ENCODE measurements at regions not wholly inside any gene's neighbourhood (a gene's known extent, or its start where the extent isn't known, plus 50 kb on each side); places are given as distances from the start of the nearest gene placed in this dataset.

- no peaks in the 10 kb centered on the region for H3K79me2 ChIP-seq (ENCODE audit: control insufficient read depth, insufficient read depth, low read length)
- no peaks in the 10 kb centered on the region for H3K36me3 ChIP-seq (replicated peaks in 1 of 2; ENCODE audit: control extremely low read depth in 1 of 2, control insufficient read depth in 1 of 2, extremely low read depth in 1 of 2, insufficient read depth in 2 of 2, low read length in 1 of 2)
- TF ChIP-seq EZH2 (IDR thresholded peaks at IDR 0.05; ENCODE audit: borderline replicate concordance, insufficient read depth, low read depth, low read length, poor library complexity, severe bottlenecking) (no peak), CTCF (IDR thresholded peaks at IDR 0.05) (no peak)
- intact Hi-C loops (cut with micrococcal nuclease): no loop called here
- no peaks in the 10 kb centered on the region for H4K20me1 ChIP-seq (ENCODE audit: control insufficient read depth, insufficient read depth, low read length, poor library complexity, severe bottlenecking)
- Mint-ChIP-seq H3K4me1 (no peaks in the 10 kb centered on the region), H3K4me3 (no peak overlapping the region), H3K9me3 (ENCODE audit: insufficient read depth) (no peaks in the 10 kb centered on the region), H3K27me3 (peaks cover 46% of the 10 kb centered on the region), H3K27ac (no peak overlapping the region)
- no peaks in the 10 kb centered on the region for H3K9me3 ChIP-seq (ENCODE audit: control extremely low read depth in 1 of 3, control insufficient read depth in 2 of 3, insufficient read depth in 1 of 3, low read length in 2 of 3)
- no peaks in the 10 kb centered on the region for H3K4me1 ChIP-seq (ENCODE audit: control insufficient read depth in 2 of 2, insufficient read depth in 2 of 2, low read length in 2 of 2)
- H3K9ac ChIP-seq (ENCODE audit: low read length): no peak overlapping the region
- POLR2A ChIA-PET: no interaction called here
- ATAC-seq (ENCODE audit: low read depth) (no peak), DNase-seq (no peak)
- no peak overlapping the region for H3K27ac ChIP-seq (ENCODE audit: low read length in 2 of 2)
- H2AFZ ChIP-seq (ENCODE audit: insufficient read depth, low read depth, low read length, poor library complexity, severe bottlenecking): peak overlapping the region; percentile 22
- 31% methylated on average over 3 of the region's 7 CpGs for WGBS (ENCODE audit: insufficient coverage)
- peaks cover 0 to 8% (median 2%) of the 10 kb centered on the region in 4 experiments for H3K27me3 ChIP-seq (replicated peaks in 1 of 4; ENCODE audit: control extremely low read depth in 1 of 4, control insufficient read depth in 3 of 4, insufficient read depth in 4 of 4, low read length in 3 of 4)
- CTCF ChIA-PET: no interaction called here
- H3K4me3 ChIP-seq (ENCODE audit: control extremely low read depth in 1 of 5, extremely low read depth in 1 of 5, insufficient read depth in 1 of 5, low read depth in 2 of 5, low read length in 4 of 5): no peak overlapping the region
- H3K4me2 ChIP-seq (replicated peaks; ENCODE audit: low read depth, low read length, poor library complexity, severe bottlenecking): no peak overlapping the region
Measured at GRCh38 chr10:71128311-71128980, 83.9 kb upstream of the UNC5B start.

GRCh38 chr10:71131096-71131495 lies 81.3 kb upstream of the UNC5B start:
- H3K79me2 ChIP-seq (ENCODE audit: control insufficient read depth, insufficient read depth, low read length): no peaks in the 10 kb centered on the region
- H3K4me3 ChIP-seq (ENCODE audit: control extremely low read depth in 1 of 5, extremely low read depth in 1 of 5, insufficient read depth in 1 of 5, low read depth in 2 of 5, low read length in 4 of 5): no peak overlapping the region
- peaks cover 0 to 12% (median 2%) of the 10 kb centered on the region in 4 experiments for H3K27me3 ChIP-seq (replicated peaks in 1 of 4; ENCODE audit: control extremely low read depth in 1 of 4, control insufficient read depth in 3 of 4, insufficient read depth in 4 of 4, low read length in 3 of 4)
- no peak overlapping the region for H3K9ac ChIP-seq (ENCODE audit: low read length)
- no peaks in the 10 kb centered on the region for H3K4me1 ChIP-seq (ENCODE audit: control insufficient read depth in 2 of 2, insufficient read depth in 2 of 2, low read length in 2 of 2)
- intact Hi-C loops (cut with micrococcal nuclease): no loop called here
- ChIA-PET POLR2A (no interaction called here), CTCF (no interaction called here)
- no peak for TF ChIP-seq CTCF (IDR thresholded peaks at IDR 0.05)
- no peak for TF ChIP-seq EZH2 (IDR thresholded peaks at IDR 0.05; ENCODE audit: borderline replicate concordance, insufficient read depth, low read depth, low read length, poor library complexity, severe bottlenecking)
- no peak overlapping the region for H3K27ac Mint-ChIP-seq
- peaks cover 42% of the 10 kb centered on the region for H3K27me3 Mint-ChIP-seq
- 83% methylated on average over 10 of the region's 10 CpGs for WGBS (ENCODE audit: insufficient coverage)
- H4K20me1 ChIP-seq (ENCODE audit: control insufficient read depth, insufficient read depth, low read length, poor library complexity, severe bottlenecking): no peaks in the 10 kb centered on the region
- no peaks in the 10 kb centered on the region for H3K4me1 Mint-ChIP-seq
- H3K9me3 Mint-ChIP-seq (ENCODE audit: insufficient read depth): no peaks in the 10 kb centered on the region
- DNase-seq (no peak), ATAC-seq (ENCODE audit: low read depth) (no peak)
- H3K27ac ChIP-seq (ENCODE audit: low read length in 2 of 2): no peak overlapping the region
- H3K36me3 ChIP-seq (replicated peaks in 1 of 2; ENCODE audit: control extremely low read depth in 1 of 2, control insufficient read depth in 1 of 2, extremely low read depth in 1 of 2, insufficient read depth in 2 of 2, low read length in 1 of 2): no peaks in the 10 kb centered on the region
- no peaks in the 10 kb centered on the region for H3K9me3 ChIP-seq (ENCODE audit: control extremely low read depth in 1 of 3, control insufficient read depth in 2 of 3, insufficient read depth in 1 of 3, low read length in 2 of 3)
- no peak overlapping the region for H3K4me3 Mint-ChIP-seq
- no peak overlapping the region for H2AFZ ChIP-seq (ENCODE audit: insufficient read depth, low read depth, low read length, poor library complexity, severe bottlenecking)
- no peak overlapping the region for H3K4me2 ChIP-seq (replicated peaks; ENCODE audit: low read depth, low read length, poor library complexity, severe bottlenecking)
